Activated CD4-positive, CD25-positive, alpha-beta regulatory T cell (primary cell): ENCODE measurements at regions not wholly inside any gene's neighbourhood (a gene's known extent, or its start where the extent isn't known, plus 50 kb on each side); places are given as distances from the start of the nearest gene placed in this dataset.

ENCODE experiments used
- DNase-seq, 4 experiments: peaks; one replicate each; lab custom pipeline; 2025; lab: John Stamatoyannopoulos, UW

- no peak for DNase-seq
Observed at GRCh38 chr11:86119077-86119476, 50.2 kb upstream of the PICALM start.
